CD4-positive, alpha-beta T cell treated with Interleukin-17A for 4 hours (primary cell): ENCODE measurements at regions not wholly inside any gene's neighbourhood (a gene's known extent, or its start where the extent isn't known, plus 50 kb on each side); places are given as distances from the start of the nearest gene placed in this dataset.

Experiments
- DNase-seq: peaks from one replicate; pipeline ENCODE4 v3.0.0-alpha.2; 2020; ENCODE audit warnings: mixed read lengths

DNA sequence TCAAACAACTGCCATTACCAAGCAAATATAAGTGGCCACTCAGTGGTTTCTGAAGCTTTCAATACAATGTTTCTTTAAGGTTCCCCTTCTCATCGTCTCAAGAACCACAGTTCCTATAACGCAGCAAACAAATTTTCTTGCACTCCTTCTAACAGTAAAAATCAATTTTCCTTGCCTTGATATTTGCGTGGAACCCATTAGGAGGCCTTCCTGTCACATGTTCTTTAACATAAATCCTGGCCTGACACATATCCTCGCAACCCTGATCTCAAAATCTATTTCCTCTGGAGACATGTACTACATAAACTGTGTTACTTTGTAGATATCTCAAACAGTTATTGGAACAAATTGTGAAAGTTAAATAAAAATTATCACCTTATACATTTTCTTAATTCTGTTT, 65.9 kb upstream of the MANEA start:
- DNase-seq, result no peak

DNA sequence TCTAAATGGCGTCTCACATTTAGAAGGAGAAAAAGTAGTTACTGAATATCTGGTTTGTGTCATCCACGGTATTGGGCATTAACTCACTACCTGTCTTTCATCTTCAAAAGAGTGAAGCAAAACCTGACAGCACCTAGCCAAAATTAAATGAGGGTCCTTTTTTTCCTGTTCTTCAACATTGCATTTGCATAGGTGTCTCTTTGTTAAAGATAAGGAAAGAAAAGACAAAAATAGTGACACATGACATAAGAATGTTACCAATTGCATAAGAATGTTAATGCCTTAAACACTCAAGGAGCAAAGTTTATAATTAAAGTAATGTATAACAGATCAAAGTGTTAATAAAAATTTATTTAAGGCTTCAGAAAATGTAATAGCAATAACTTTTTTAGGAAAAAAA, 61.4 kb upstream of the MANEA start:
- no peak for DNase-seq

DNA sequence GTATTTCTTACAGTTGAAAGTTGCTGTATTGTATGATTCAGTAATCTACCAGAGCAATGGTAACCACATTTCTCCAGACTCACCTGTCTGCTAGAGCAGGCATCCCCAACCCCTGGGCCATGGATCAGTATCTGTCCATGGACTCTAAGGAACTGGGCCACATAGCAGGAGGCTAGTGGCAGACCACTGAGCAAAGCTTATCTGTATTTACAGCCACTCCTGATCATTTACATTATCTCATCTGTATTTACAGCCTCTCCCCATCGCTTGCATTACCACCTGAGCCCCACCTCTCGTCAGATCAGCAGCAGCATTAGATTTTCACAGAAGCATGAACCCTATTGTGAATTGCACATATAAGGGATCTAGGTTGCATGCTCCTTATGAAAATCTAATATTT, 60.3 kb upstream of the MANEA start:
- DNase-seq, result no peak

DNA sequence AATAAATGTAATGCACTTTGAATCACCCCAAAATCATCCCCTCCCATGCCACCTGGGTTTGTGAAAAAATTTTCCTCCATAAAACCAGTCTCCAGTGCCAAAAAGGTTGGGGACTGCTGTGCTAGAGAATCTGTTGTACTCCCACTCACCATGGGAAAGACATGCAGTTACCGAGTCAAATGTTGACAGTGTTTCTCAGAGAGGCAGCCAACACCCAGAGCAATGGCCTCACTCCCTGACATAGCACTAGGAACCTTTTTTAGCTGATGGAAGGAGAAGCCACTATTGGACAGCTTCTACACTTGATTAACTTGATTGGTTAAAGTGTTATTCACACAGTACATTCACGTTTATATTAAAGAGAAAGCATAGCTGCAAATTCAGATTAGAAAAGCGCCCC, 59.8 kb upstream of the MANEA start:
- no peak for DNase-seq

DNA sequence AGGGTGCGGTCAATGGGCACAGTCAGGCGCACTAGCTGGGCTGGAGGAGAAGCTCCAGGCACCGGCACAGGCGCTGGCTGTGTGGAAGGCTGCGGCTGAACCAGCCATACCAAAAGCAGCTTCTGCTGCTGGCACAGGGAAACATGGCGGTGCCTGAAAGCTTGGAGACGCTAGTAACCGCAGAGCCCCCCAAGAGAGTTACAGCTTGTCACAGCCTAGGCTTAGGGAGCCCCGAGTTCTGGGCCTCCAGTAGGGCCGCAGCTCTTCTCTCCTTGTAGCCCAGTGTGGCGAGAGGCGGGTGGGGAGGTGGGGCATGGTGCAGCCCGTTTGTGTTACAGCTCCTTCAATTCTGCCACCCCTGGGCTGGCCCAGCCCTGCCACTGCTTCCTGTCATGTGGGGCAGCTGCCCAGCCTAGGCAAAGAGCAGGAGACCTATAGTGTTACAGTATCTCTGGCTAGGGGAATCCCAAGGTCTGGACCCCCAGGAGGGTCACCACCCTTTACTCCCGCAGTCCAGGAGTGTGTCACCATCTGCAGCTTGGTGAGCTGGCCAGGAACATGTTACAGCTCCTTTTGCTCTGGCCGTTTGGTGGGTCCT, 58.6 kb upstream of the MANEA start:
- no peak for DNase-seq

DNA sequence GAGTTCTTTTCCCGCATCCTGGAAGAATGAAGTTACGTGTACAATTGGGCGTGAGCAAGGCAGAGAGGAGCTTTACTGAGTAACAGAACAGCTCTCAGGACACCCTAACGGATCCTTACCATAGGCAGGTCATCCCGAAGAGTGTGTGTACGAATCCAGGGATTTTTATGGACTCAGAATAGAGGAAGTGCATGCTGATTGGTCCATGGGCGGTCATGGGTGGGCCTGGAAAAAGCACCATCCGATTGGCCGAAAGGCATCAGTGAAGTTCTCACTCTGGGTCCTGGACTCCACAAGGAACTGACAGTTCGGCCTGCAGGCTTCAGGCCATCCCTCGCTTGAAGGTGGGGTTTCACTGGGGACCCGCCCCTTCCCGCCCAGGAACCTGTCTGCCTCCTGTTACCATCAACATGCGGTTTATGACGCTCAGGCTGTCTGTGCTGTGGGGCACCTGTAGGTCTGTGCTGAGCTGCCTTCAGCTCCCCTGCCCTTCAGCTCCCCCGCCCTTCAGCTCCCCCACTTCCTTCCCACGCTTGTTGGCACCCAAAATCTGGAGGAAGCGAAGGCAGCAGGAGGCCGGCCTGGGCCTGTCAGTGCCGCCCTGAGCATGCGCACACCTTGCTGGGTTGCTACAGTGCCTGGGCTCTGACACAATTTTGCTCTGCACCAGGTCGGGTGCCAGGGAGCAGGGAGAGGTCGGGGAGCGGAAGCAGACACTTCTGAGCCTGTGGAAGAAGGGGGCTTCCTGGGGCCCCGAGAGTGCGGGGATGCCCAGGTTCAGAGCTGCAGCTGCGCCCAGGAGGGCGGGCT, 57.9 kb upstream of the MANEA start:
- no peak for DNase-seq

DNA sequence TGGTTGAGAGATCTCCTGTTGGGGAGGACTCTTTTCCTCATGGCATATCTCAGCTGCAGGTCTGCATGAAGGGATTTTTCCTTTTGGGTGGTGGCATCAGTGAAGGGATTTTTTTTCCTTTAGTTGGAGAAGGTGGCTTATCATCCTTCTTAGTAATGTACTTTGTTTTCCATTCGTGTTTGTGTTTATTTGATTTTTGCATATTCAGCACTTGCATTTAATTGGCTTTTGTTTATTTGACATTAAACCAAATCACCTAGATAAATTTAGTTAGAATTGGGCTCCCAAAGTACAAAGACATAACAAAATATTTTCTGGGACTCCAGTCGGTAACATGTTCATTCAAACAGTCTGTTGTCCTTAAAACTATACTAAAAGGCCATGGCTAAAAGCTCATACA, 56.2 kb upstream of the MANEA start:
- DNase-seq, result no peak
